GM12878 (cell line): ENCODE measurements at regions not wholly inside any gene's neighbourhood (a gene's known extent, or its start where the extent isn't known, plus 50 kb on each side); places are given as distances from the start of the nearest gene placed in this dataset.

Experiments used
- ATAC-seq: fragments of 200-7000 bp; cut with Tn5 transposase; 3 replicates; pipeline ENCODE4 v1.9.1; 2020; ENCODE audit warnings: mild to moderate bottlenecking, moderate library complexity
- BruUV-seq: library from RNA; stranded (reverse); fragments of 400-500 nt; replicated peaks from 2 replicates; lab custom pipeline; 2021; lab: Mats Ljungman, UMichigan
- CTCF ChIA-PET: fragments of 300-600 bp; sonication (Branson Sonifier 250); formaldehyde crosslinking; extraction: SDS; loops from one replicate; lab custom pipeline; 2021; ENCODE audit warnings: inconsistent platforms; lab: Yijun Ruan, JAX
- POLR2A ChIA-PET: fragments of 350-600 bp; formaldehyde crosslinking; extraction: SDS; loops from one replicate; lab custom pipeline; 2021; ENCODE audit warnings: inconsistent platforms; lab: Charles Lee
- RAD21 ChIA-PET: fragments of 300-600 bp; sonication (Branson Sonifier 250); formaldehyde crosslinking; loops from one replicate; lab custom pipeline; 2023; ENCODE audit warnings: antibody characterized with exemption; ENCODE audit not compliant: unreplicated experiment; lab: Charles Lee
- SMC1A ChIA-PET: fragments of 300-600 bp; sonication (Branson Sonifier 250); formaldehyde crosslinking; loops from one replicate; lab custom pipeline; 2023; ENCODE audit not compliant: unreplicated experiment, uncharacterized antibody; lab: Charles Lee
- DNase-seq: peaks from one replicate; pipeline ENCODE4 v3.0.0-alpha.2; 2011; ENCODE audit warnings: low read depth, low spot score
- FAIRE-seq: peaks from 3 replicates; lab custom pipeline; 2011; peaks lifted over from hg19 to GRCh38; lab: Jason Lieb, UNC
- H2AFZ ChIP-seq: 2 replicates; pipeline ENCODE4 v1.6.0; 2011; ENCODE audit warnings: low read depth, low read length, control low read depth; ENCODE audit not compliant: control insufficient read depth
- H3K27ac ChIP-seq: 2 replicates; pipeline ENCODE4 v1.5.1; 2011; ENCODE audit warnings: control low read depth; ENCODE audit not compliant: control insufficient read depth, insufficient read depth
- H3K27me3 ChIP-seq, 2 experiments: replicated peaks in 1 of 2; 2 replicates each; pipeline versions ENCODE4 v1.6.0 to v1.6.1; 2011; ENCODE audit warnings: low read length in 1 of 2; ENCODE audit not compliant: control insufficient read depth in 2 of 2, insufficient read depth in 2 of 2
- H3K36me3 ChIP-seq, 2 experiments: 2 replicates each; pipeline ENCODE4 v1.5.1; 2011; ENCODE audit warnings: low read length in 1 of 2; ENCODE audit not compliant: control insufficient read depth in 2 of 2, insufficient read depth in 2 of 2
- H3K4me1 ChIP-seq: 2 replicates; pipeline ENCODE4 v1.6.1; 2011; ENCODE audit warnings: mild to moderate bottlenecking, low read length, moderate library complexity, mixed read lengths; ENCODE audit not compliant: control insufficient read depth, insufficient read depth
- H3K4me2 ChIP-seq: 2 replicates; pipeline ENCODE4 v1.6.0; 2011; ENCODE audit warnings: control low read depth; ENCODE audit not compliant: control insufficient read depth, insufficient read depth
- H3K4me3 ChIP-seq: fragments of 200-600 bp; sonication (generic); 2 replicates; pipeline ENCODE4 v1.5.1; 2016
- H3K79me2 ChIP-seq: 2 replicates; pipeline ENCODE4 v1.6.0; 2011; ENCODE audit warnings: low read length; ENCODE audit not compliant: control insufficient read depth, insufficient read depth
- H3K9ac ChIP-seq: 2 replicates; pipeline ENCODE4 v1.8.0; 2011; ENCODE audit warnings: low read length, control low read depth, mixed read lengths; ENCODE audit not compliant: control insufficient read depth, insufficient read depth
- H3K9me3 ChIP-seq: replicated peaks from 3 replicates; pipeline ENCODE4 v1.5.1; 2011; ENCODE audit warnings: mild to moderate bottlenecking, low read length; ENCODE audit not compliant: control insufficient read depth, insufficient read depth
- H4K20me1 ChIP-seq: 2 replicates; pipeline ENCODE4 v1.6.0; 2011; ENCODE audit not compliant: control insufficient read depth, insufficient read depth
- BCLAF1 ChIP-seq: fragments of 450-650 bp; IDR thresholded peaks from 2 replicates; pipeline ENCODE4 v1.6.1; 2017; ENCODE audit warnings: antibody characterized with exemption, mild to moderate bottlenecking, moderate library complexity
- CTCF ChIP-seq, 3 experiments: IDR thresholded peaks in 2 of 3; conservative IDR thresholded peaks in 1 of 3; 2 replicates each; pipeline ENCODE4 v1.5.1; 2011; ENCODE audit warnings: low read depth in 3 of 3, low read length in 3 of 3, mild to moderate bottlenecking in 3 of 3, control low read depth in 2 of 3, moderate library complexity in 2 of 3, inconsistent platforms in 1 of 3, mixed read lengths in 1 of 3; ENCODE audit not compliant: control insufficient read depth in 2 of 3, insufficient read depth in 1 of 3; ENCODE audit errors: extremely low read depth in 1 of 3
- EED ChIP-seq: sonication (generic); IDR thresholded peaks from 2 replicates; pipeline ENCODE4 v1.6.1; 2016; ENCODE audit warnings: antibody characterized with exemption, low read depth
- ESRRA ChIP-seq: IDR thresholded peaks from 2 replicates; pipeline ENCODE4 v1.6.1; 2012; ENCODE audit warnings: mild to moderate bottlenecking, low read length, improper control_type of control experiment
- ETV6 ChIP-seq, 2 experiments: fragments of 450-650 bp in 1 of 2; IDR thresholded peaks in 1 of 2; conservative IDR thresholded peaks in 1 of 2; 2 replicates each; pipeline ENCODE4 v1.6.1; 2014; ENCODE audit warnings: antibody characterized with exemption in 1 of 2, borderline replicate concordance in 1 of 2, low read depth in 1 of 2, mild to moderate bottlenecking in 1 of 2, moderate library complexity in 1 of 2
- FOS ChIP-seq: IDR thresholded peaks from 3 replicates; pipeline ENCODE4 v1.6.1; 2011; ENCODE audit warnings: borderline replicate concordance; ENCODE audit not compliant: insufficient read length; ENCODE audit errors: extremely low read depth
- USF1 ChIP-seq: IDR thresholded peaks from 2 replicates; pipeline ENCODE4 v1.6.1; 2011; ENCODE audit warnings: borderline replicate concordance, low read depth, mild to moderate bottlenecking, moderate library complexity, mixed read lengths, low read length; ENCODE audit not compliant: insufficient read depth; ENCODE audit errors: extremely low read length
- YBX1 ChIP-seq: fragments of 450-650 bp; IDR thresholded peaks from 2 replicates; pipeline ENCODE4 v1.6.1; 2016; ENCODE audit warnings: antibody characterized with exemption
- WGBS: methylation state at CpG from one replicate; pipeline ENCODE4 v1.1.6; 2016; ENCODE audit warnings: low lambda C conversion rate; ENCODE audit not compliant: insufficient replicate concordance, insufficient coverage; ENCODE audit errors: missing lambda C conversion rate; 5-methylcytosine and 5-hydroxymethylcytosine counted together
- in situ Hi-C: fragments of 300-500 bp; cut with MboI; formaldehyde crosslinking; loops from 9 replicates; pipeline ENCODE4 v1.14.3; 2018; ENCODE audit warnings: mixed read lengths
- intact Hi-C: fragments of 100-400 bp; cut with micrococcal nuclease; formaldehyde crosslinking; loops from one replicate; pipeline ENCODE4 v1.14.2; 2022; ENCODE audit not compliant: unreplicated experiment

- Histone ChIP-seq H3K4me2 (no peak overlapping the region), H4K20me1 (no peaks in the 10 kb centered on the region), H3K27me3 (no peaks in the 10 kb centered on the region), H3K27ac (no peak overlapping the region), H3K4me3 (no peak overlapping the region), H3K36me3 (no peaks in the 10 kb centered on the region), H2AFZ (no peak overlapping the region), H3K4me1 (no peaks in the 10 kb centered on the region), H3K9ac (no peak overlapping the region), H3K79me2 (no peaks in the 10 kb centered on the region), H3K9me3 (no peaks in the 10 kb centered on the region)
- ChIA-PET CTCF (interaction anchor here (0.7 to 1.0 kb wide), 2 partner anchors 11 to 1006 kb away, joined by 3 to 4 read pairs; no protein-coding TSS in a partner anchor), SMC1A (interaction anchor here (0.6 to 1.1 kb wide), 3 partner anchors 10 to 41 kb away, joined by 3 read pairs; no protein-coding TSS in a partner anchor), RAD21 (interaction anchor here (0.8 kb wide), 1 partner anchor 258 kb away, joined by 3 read pairs; no protein-coding TSS in a partner anchor), POLR2A (no interaction called here)
- intact Hi-C loops: no loop called here
- TF ChIP-seq USF1 (no peak), CTCF (IDR thresholded peaks at IDR 0.05 in 2 of 3, conservative IDR thresholded peaks at IDR 0.05 in 1 of 3; ENCODE audit: control insufficient read depth in 2 of 3, extremely low read depth in 1 of 3, insufficient read depth in 1 of 3, low read depth in 3 of 3, low read length in 3 of 3) (peak; percentile 21 to 30 (median 23); a peak in 2 of 6 replicates)
- WGBS: 0% methylated on average over 2 of the region's 2 CpGs
- no TSS peak for BruUV-seq
- FAIRE-seq: no peak
- ATAC-seq: peak; percentile 47; the same call in 1 of the 3 replicates
- in situ Hi-C loops: no loop called here
- no peak for DNase-seq
Observed at GRCh38 chr13:108086678-108087077, 128.7 kb downstream of the LIG4 start.

- Histone ChIP-seq H3K36me3 (no peaks in the 10 kb centered on the region), H3K27me3 (no peaks in the 10 kb centered on the region), H3K79me2 (no peaks in the 10 kb centered on the region), H3K27ac (no peak overlapping the region), H3K4me3 (no peak overlapping the region), H3K9me3 (no peaks in the 10 kb centered on the region), H2AFZ (no peak overlapping the region), H4K20me1 (no peaks in the 10 kb centered on the region), H3K9ac (no peak overlapping the region), H3K4me2 (no peak overlapping the region), H3K4me1 (no peaks in the 10 kb centered on the region)
- WGBS: 41% methylated on average over 3 of the region's 3 CpGs
- ATAC-seq (no peak), DNase-seq (no peak), FAIRE-seq (no peak)
- in situ Hi-C loops (no loop called here), intact Hi-C loops (no loop called here)
- no TSS peak for BruUV-seq
- CTCF ChIA-PET: interaction anchor here (0.7 kb wide), 1 partner anchor 31 kb away, joined by 3 read pairs; no protein-coding TSS in a partner anchor
- RAD21 ChIA-PET: no interaction called here
- SMC1A ChIA-PET: interaction anchor here (0.6 kb wide), 1 partner anchor 60 kb away, joined by 3 read pairs; no protein-coding TSS in a partner anchor
- POLR2A ChIA-PET: no interaction called here
- TF ChIP-seq ETV6 (conservative IDR thresholded peaks at IDR 0.05 in 1 of 2, IDR thresholded peaks at IDR 0.05 in 1 of 2; ENCODE audit: borderline replicate concordance in 1 of 2, low read depth in 1 of 2) (no peak), FOS (no peak), ESRRA (no peak), BCLAF1 (no peak), YBX1 (no peak), EED (no peak)
Observed at GRCh38 chr13:108084840-108085239, 130.5 kb downstream of the LIG4 start.
